ENCODE measurements at regions not wholly inside any gene's neighbourhood (a gene's known extent, or its start where the extent isn't known, plus 50 kb on each side); places are given as distances from the start of the nearest gene placed in this dataset.

- TF ChIP-seq, protein P1, sequence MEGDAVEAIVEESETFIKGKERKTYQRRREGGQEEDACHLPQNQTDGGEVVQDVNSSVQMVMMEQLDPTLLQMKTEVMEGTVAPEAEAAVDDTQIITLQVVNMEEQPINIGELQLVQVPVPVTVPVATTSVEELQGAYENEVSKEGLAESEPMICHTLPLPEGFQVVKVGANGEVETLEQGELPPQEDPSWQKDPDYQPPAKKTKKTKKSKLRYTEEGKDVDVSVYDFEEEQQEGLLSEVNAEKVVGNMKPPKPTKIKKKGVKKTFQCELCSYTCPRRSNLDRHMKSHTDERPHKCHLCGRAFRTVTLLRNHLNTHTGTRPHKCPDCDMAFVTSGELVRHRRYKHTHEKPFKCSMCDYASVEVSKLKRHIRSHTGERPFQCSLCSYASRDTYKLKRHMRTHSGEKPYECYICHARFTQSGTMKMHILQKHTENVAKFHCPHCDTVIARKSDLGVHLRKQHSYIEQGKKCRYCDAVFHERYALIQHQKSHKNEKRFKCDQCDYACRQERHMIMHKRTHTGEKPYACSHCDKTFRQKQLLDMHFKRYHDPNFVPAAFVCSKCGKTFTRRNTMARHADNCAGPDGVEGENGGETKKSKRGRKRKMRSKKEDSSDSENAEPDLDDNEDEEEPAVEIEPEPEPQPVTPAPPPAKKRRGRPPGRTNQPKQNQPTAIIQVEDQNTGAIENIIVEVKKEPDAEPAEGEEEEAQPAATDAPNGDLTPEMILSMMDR (IDR thresholded peaks at IDR 0.05; ENCODE audit: poor library complexity), result no peak
- TF ChIP-seq EZH2 (IDR thresholded peaks at IDR 0.05; ENCODE audit: borderline replicate concordance) (no peak), EZH2phosphoT487 (IDR thresholded peaks at IDR 0.05; ENCODE audit: low read depth, severe bottlenecking, unreplicated experiment) (no peak)
Measured at GRCh38 chr9:116098476-116098875, 55.1 kb upstream of the PAPPA start.
